DND-41 (cell line): ENCODE measurements at regions not wholly inside any gene's neighbourhood (a gene's known extent, or its start where the extent isn't known, plus 50 kb on each side); places are given as distances from the start of the nearest gene placed in this dataset.

Source experiments
- ATAC-seq: fragments of 200-7000 bp; cut with Tn5 transposase; 3 replicates; pipeline ENCODE4 v1.9.1; 2021; ENCODE audit warnings: low read depth; ENCODE audit not compliant: insufficient read depth
- DNase-seq: peaks from one replicate; pipeline ENCODE4 v3.0.0-alpha.2; 2020
- H2AFZ ChIP-seq: 2 replicates; pipeline ENCODE4 v1.6.0; 2012; ENCODE audit warnings: low read depth, low read length
- H3K27ac ChIP-seq: 2 replicates; pipeline ENCODE4 v1.5.1; 2012; ENCODE audit warnings: low read length, inconsistent platforms
- H3K27me3 ChIP-seq: fragments of 200-600 bp; sonication (generic); 2 replicates; pipeline ENCODE4 v1.6.0; 2012; ENCODE audit warnings: low read length, mild to moderate bottlenecking, inconsistent platforms; ENCODE audit not compliant: insufficient read depth, poor library complexity
- H3K36me3 ChIP-seq: 2 replicates; pipeline ENCODE4 v1.5.1; 2012; ENCODE audit warnings: low read length, inconsistent platforms; ENCODE audit not compliant: insufficient read depth
- H3K4me1 ChIP-seq: 2 replicates; pipeline ENCODE4 v1.5.1; 2012; ENCODE audit warnings: mild to moderate bottlenecking, low read length; ENCODE audit not compliant: insufficient read depth
- H3K4me2 ChIP-seq: 2 replicates; pipeline ENCODE4 v1.6.0; 2012; ENCODE audit warnings: mild to moderate bottlenecking, moderate library complexity, low read length, inconsistent platforms; ENCODE audit not compliant: insufficient read depth
- H3K4me3 ChIP-seq, 2 experiments: fragments of 200-600 bp in 1 of 2; shearing (Covaris generic) in 1 of 2; 2 replicates each; pipeline ENCODE4 v1.5.1; 2012 to 2016; ENCODE audit warnings: inconsistent platforms in 2 of 2, low read length in 2 of 2, mild to moderate bottlenecking in 2 of 2, low read depth in 1 of 2, moderate library complexity in 1 of 2
- H3K79me2 ChIP-seq: 2 replicates; pipeline ENCODE4 v1.6.0; 2012; ENCODE audit warnings: low read length, inconsistent platforms; ENCODE audit not compliant: insufficient read depth
- H3K9ac ChIP-seq: 2 replicates; pipeline ENCODE4 v1.6.0; 2012; ENCODE audit warnings: low read depth, mild to moderate bottlenecking, inconsistent platforms, low read length, moderate library complexity
- H3K9me3 ChIP-seq: 2 replicates; pipeline ENCODE4 v1.5.1; 2012; ENCODE audit warnings: low read length, moderate library complexity, mild to moderate bottlenecking, inconsistent platforms; ENCODE audit not compliant: insufficient read depth, severe bottlenecking
- H4K20me1 ChIP-seq: 2 replicates; pipeline ENCODE4 v1.6.0; 2012; ENCODE audit warnings: low read length; ENCODE audit not compliant: insufficient read depth
- CTCF ChIP-seq: IDR thresholded peaks from 2 replicates; pipeline ENCODE4 v1.5.1; 2012; ENCODE audit warnings: borderline replicate concordance, low read length, moderate library complexity, mild to moderate bottlenecking; ENCODE audit not compliant: poor library complexity, severe bottlenecking; ENCODE audit errors: extremely low read depth
- EZH2 ChIP-seq: IDR thresholded peaks from 3 replicates; pipeline ENCODE4 v1.6.1; 2012; ENCODE audit warnings: borderline replicate concordance, low read depth, mild to moderate bottlenecking, moderate library complexity, low read length, inconsistent platforms; ENCODE audit not compliant: severe bottlenecking

GRCh38 chr1:219105893-219106292, 67.8 kb upstream of the LYPLAL1 start:
- Histone ChIP-seq H3K27me3 (no peaks in the 10 kb centered on the region), H3K79me2 (no peaks in the 10 kb centered on the region), H3K9ac (no peak overlapping the region), H3K27ac (no peak overlapping the region), H3K9me3 (no peaks in the 10 kb centered on the region), H3K4me2 (no peak overlapping the region), H3K36me3 (no peaks in the 10 kb centered on the region), H3K4me3 (no peak overlapping the region), H4K20me1 (no peaks in the 10 kb centered on the region), H3K4me1 (no peaks in the 10 kb centered on the region), H2AFZ (no peak overlapping the region)
- ATAC-seq (no peak), DNase-seq (no peak)
- TF ChIP-seq EZH2, result no peak
- TF ChIP-seq CTCF, result no peak

GRCh38 chr1:219109424-219110018, 64.2 kb upstream of the LYPLAL1 start:
- no peak overlapping the region for H3K4me3 ChIP-seq
- H3K4me2 ChIP-seq, result no peak overlapping the region
- DNase-seq (no peak), ATAC-seq (no peak)
- H3K79me2 ChIP-seq, result no peaks in the 10 kb centered on the region
- H3K4me1 ChIP-seq, result no peaks in the 10 kb centered on the region
- no peak overlapping the region for H3K9ac ChIP-seq
- H3K36me3 ChIP-seq, result no peaks in the 10 kb centered on the region
- no peaks in the 10 kb centered on the region for H4K20me1 ChIP-seq
- no peaks in the 10 kb centered on the region for H3K27me3 ChIP-seq
- no peaks in the 10 kb centered on the region for H3K9me3 ChIP-seq
- no peak overlapping the region for H3K27ac ChIP-seq
- no peak overlapping the region for H2AFZ ChIP-seq
- TF ChIP-seq EZH2, result no peak
- no peak for TF ChIP-seq CTCF

GRCh38 chr1:219113261-219113660, 60.4 kb upstream of the LYPLAL1 start:
- no peak for DNase-seq
- no peak overlapping the region for H2AFZ ChIP-seq
- no peaks in the 10 kb centered on the region for H4K20me1 ChIP-seq
- no peaks in the 10 kb centered on the region for H3K9me3 ChIP-seq
- no peak for TF ChIP-seq EZH2
- no peak for TF ChIP-seq CTCF
- H3K4me1 ChIP-seq, result no peaks in the 10 kb centered on the region
- no peaks in the 10 kb centered on the region for H3K79me2 ChIP-seq
- H3K4me3 ChIP-seq, result no peak overlapping the region
- H3K27ac ChIP-seq, result no peak overlapping the region
- no peak overlapping the region for H3K9ac ChIP-seq
- H3K4me2 ChIP-seq, result no peak overlapping the region
- no peaks in the 10 kb centered on the region for H3K36me3 ChIP-seq
- no peaks in the 10 kb centered on the region for H3K27me3 ChIP-seq
- ATAC-seq, result no peak

DNA sequence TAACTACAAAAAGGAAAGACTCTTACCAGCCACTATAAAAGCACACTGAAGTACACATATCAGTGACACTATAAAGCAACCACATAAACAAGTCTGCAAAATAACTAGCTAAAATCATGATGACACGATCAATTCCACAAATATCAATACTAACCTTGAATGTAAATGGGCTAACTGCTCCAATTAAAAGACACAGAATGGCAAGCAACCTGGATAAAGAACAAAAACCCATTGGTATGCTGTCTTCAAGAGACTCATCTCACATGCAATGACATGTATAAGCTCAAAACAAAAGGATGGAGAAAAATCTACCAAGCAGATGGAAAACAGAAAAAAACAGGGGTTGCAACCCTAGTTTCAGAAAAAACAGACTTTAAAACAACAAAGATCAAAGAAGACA, 59.7 kb upstream of the LYPLAL1 start:
- no peak overlapping the region for H3K4me3 ChIP-seq
- no peaks in the 10 kb centered on the region for H3K4me1 ChIP-seq
- H3K27ac ChIP-seq, result no peak overlapping the region
- H3K27me3 ChIP-seq, result no peaks in the 10 kb centered on the region
- DNase-seq, result no peak
- H3K4me2 ChIP-seq, result no peak overlapping the region
- no peaks in the 10 kb centered on the region for H4K20me1 ChIP-seq
- H3K36me3 ChIP-seq, result no peaks in the 10 kb centered on the region
- no peak overlapping the region for H2AFZ ChIP-seq
- ATAC-seq, result no peak
- H3K9ac ChIP-seq, result no peak overlapping the region
- TF ChIP-seq EZH2 (no peak), CTCF (no peak)
- H3K79me2 ChIP-seq, result no peaks in the 10 kb centered on the region
- H3K9me3 ChIP-seq, result no peaks in the 10 kb centered on the region
